ENCODE measurements at regions not wholly inside any gene's neighbourhood (a gene's known extent, or its start where the extent isn't known, plus 50 kb on each side); places are given as distances from the start of the nearest gene placed in this dataset.
A peak's percentile ranks its signal among the peaks of the same experiment; 100 is the strongest.

- no peaks in the 10 kb centered on the region for H3K27me3 Mint-ChIP-seq (ENCODE audit: low read depth)
- H3K36me3 Mint-ChIP-seq (ENCODE audit: low read depth): no peaks in the 10 kb centered on the region
- H3K4me3 Mint-ChIP-seq (ENCODE audit: unreplicated experiment): no peak overlapping the region
- no peak for DNase-seq (ENCODE audit: low spot score)
- H3K27ac Mint-ChIP-seq (ENCODE audit: unreplicated experiment): peak overlapping the region; percentile 46
- H3K4me1 Mint-ChIP-seq (ENCODE audit: low read depth): peaks cover 26% of the 10 kb centered on the region
- TF ChIP-seq CTCF (IDR thresholded peaks at IDR 0.05): no peak
- peaks cover 5% of the 10 kb centered on the region for H3K9me3 Mint-ChIP-seq (ENCODE audit: low read depth)
Measured at GRCh38 chr9:87140605-87141109, 193.4 kb upstream of the GAS1 start.

GRCh38 chr9:87141124-87141523 lies 193.8 kb upstream of the GAS1 start:
- H3K27ac Mint-ChIP-seq (ENCODE audit: unreplicated experiment): no peak overlapping the region
- no peak for DNase-seq (ENCODE audit: low spot score)
- H3K27me3 Mint-ChIP-seq (ENCODE audit: low read depth): no peaks in the 10 kb centered on the region
- H3K4me3 Mint-ChIP-seq (ENCODE audit: unreplicated experiment): no peak overlapping the region
- TF ChIP-seq CTCF (IDR thresholded peaks at IDR 0.05): no peak
- H3K9me3 Mint-ChIP-seq (ENCODE audit: low read depth): peaks cover 6% of the 10 kb centered on the region
- no peaks in the 10 kb centered on the region for H3K36me3 Mint-ChIP-seq (ENCODE audit: low read depth)
- H3K4me1 Mint-ChIP-seq (ENCODE audit: low read depth): peaks cover 21% of the 10 kb centered on the region

DNA sequence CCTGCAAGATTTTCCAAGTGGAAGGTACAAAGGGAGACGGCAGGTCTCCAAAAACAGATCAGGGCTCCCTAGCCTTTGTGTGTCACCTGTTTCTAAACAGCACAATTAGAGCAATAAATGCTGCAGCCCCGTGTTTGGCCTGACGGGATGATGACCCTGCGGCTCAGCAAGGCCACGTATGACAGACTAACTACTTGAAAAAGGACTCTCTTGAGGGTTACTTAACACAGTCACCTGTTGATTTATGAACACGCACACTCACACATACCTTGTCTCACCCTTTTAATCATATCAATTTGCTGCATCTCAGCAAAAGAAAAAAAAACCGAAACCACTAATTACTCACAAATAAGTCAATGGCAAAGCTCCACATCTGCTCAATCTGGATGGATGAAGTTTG lies 199.6 kb upstream of the GAS1 start:
- Mint-ChIP-seq H3K27ac (ENCODE audit: unreplicated experiment) (no peak overlapping the region), H3K4me1 (ENCODE audit: low read depth) (peaks cover 22% of the 10 kb centered on the region), H3K4me3 (ENCODE audit: unreplicated experiment) (no peak overlapping the region), H3K36me3 (ENCODE audit: low read depth) (no peaks in the 10 kb centered on the region), H3K9me3 (ENCODE audit: low read depth) (peaks cover 6% of the 10 kb centered on the region), H3K27me3 (ENCODE audit: low read depth) (no peaks in the 10 kb centered on the region)
- no peak for DNase-seq (ENCODE audit: low spot score)
- TF ChIP-seq CTCF (IDR thresholded peaks at IDR 0.05): no peak

- DNase-seq (ENCODE audit: low spot score): no peak
- H3K27me3 Mint-ChIP-seq (ENCODE audit: low read depth): no peaks in the 10 kb centered on the region
- no peak for TF ChIP-seq CTCF (IDR thresholded peaks at IDR 0.05)
- H3K27ac Mint-ChIP-seq (ENCODE audit: unreplicated experiment): peak overlapping the region; percentile 100
- H3K36me3 Mint-ChIP-seq (ENCODE audit: low read depth): no peaks in the 10 kb centered on the region
- H3K4me1 Mint-ChIP-seq (ENCODE audit: low read depth): peaks cover 22% of the 10 kb centered on the region
- peak overlapping the region; percentile 74 for H3K4me3 Mint-ChIP-seq (ENCODE audit: unreplicated experiment)
- peaks cover 6% of the 10 kb centered on the region for H3K9me3 Mint-ChIP-seq (ENCODE audit: low read depth)
Measured at GRCh38 chr9:87147839-87148238, 200.5 kb upstream of the GAS1 start.

GRCh38 chr9:87148331-87149104 lies 201.2 kb upstream of the GAS1 start:
- peak; percentile 71 for TF ChIP-seq CTCF (IDR thresholded peaks at IDR 0.05)
- H3K4me3 Mint-ChIP-seq (ENCODE audit: unreplicated experiment): peak overlapping the region; percentile 74
- H3K9me3 Mint-ChIP-seq (ENCODE audit: low read depth): peaks cover 6% of the 10 kb centered on the region
- no peaks in the 10 kb centered on the region for H3K27me3 Mint-ChIP-seq (ENCODE audit: low read depth)
- DNase-seq (ENCODE audit: low spot score): peak; percentile 96
- peaks cover 22% of the 10 kb centered on the region for H3K4me1 Mint-ChIP-seq (ENCODE audit: low read depth)
- H3K36me3 Mint-ChIP-seq (ENCODE audit: low read depth): no peaks in the 10 kb centered on the region
- peak overlapping the region; percentile 100 for H3K27ac Mint-ChIP-seq (ENCODE audit: unreplicated experiment)

Measured in chondrocyte (in vitro differentiated cells).